K562 (cell line): ENCODE measurements at regions not wholly inside any gene's neighbourhood (a gene's known extent, or its start where the extent isn't known, plus 50 kb on each side); places are given as distances from the start of the nearest gene placed in this dataset.

Source experiments
- ATAC-seq: fragments of 200-7000 bp; cut with Tn5 transposase; 3 replicates; pipeline ENCODE4 v1.9.1; 2020; ENCODE audit warnings: moderate library complexity
- BruUV-seq: library from RNA; stranded (reverse); fragments of 400-500 nt; replicated peaks from 2 replicates; lab custom pipeline; 2021; lab: Mats Ljungman, UMichigan
- CTCF ChIA-PET: fragments of 300-600 bp; formaldehyde crosslinking; extraction: SDS; loops from one replicate; lab custom pipeline; 2021; ENCODE audit warnings: low intra/inter-chr PET ratio; lab: Yijun Ruan, JAX
- POLR2A ChIA-PET: fragments of 300-600, 350-650 bp; sonication (Branson Sonifier 250); formaldehyde crosslinking; extraction: SDS; loops from one replicate; lab custom pipeline; 2021; ENCODE audit warnings: antibody characterized with exemption, inconsistent platforms; lab: Yijun Ruan, JAX
- DNase-seq, 4 experiments: peaks; one replicate each; pipeline versions ENCODE4 v3.0.0 to v3.0.0-alpha.2; 2011 to 2018; ENCODE audit warnings: low spot score in 3 of 4, mixed read lengths in 3 of 4; ENCODE audit errors: extremely low read depth in 1 of 4
- FAIRE-seq: peaks from 2 replicates; lab custom pipeline; 2011; peaks lifted over from hg19 to GRCh38; lab: Jason Lieb, UNC
- H2AFZ ChIP-seq: 2 replicates; pipeline ENCODE4 v1.6.0; 2011; ENCODE audit warnings: low read depth, low read length, control low read depth, inconsistent platforms
- H3K27ac ChIP-seq: fragments of 200-600 bp; 3 replicates; pipeline ENCODE4 v1.8.0; 2011; ENCODE audit warnings: low read depth, mild to moderate bottlenecking, control low read depth, inconsistent platforms, low read length, moderate library complexity, mixed read lengths; ENCODE audit errors: extremely low read depth
- H3K27me3 ChIP-seq, 2 experiments: fragments of 300-600 bp in 1 of 2; 2 replicates in 1 of 2; 3 replicates in 1 of 2; pipeline versions ENCODE4 v1.6.0 to v1.8.0; 2011; ENCODE audit warnings: inconsistent platforms in 2 of 2, low read length in 2 of 2, mild to moderate bottlenecking in 1 of 2, mixed read lengths in 1 of 2, moderate library complexity in 1 of 2; ENCODE audit not compliant: control insufficient read depth in 2 of 2, insufficient read depth in 2 of 2
- H3K36me3 ChIP-seq: fragments of 300-600 bp; 3 replicates; pipeline ENCODE4 v1.8.0; 2011; ENCODE audit warnings: mild to moderate bottlenecking, low read length, inconsistent platforms; ENCODE audit not compliant: control insufficient read depth, insufficient read depth
- H3K4me1 ChIP-seq, 2 experiments: fragments of 200-600 bp in 1 of 2; replicated peaks in 1 of 2; 2 replicates in 1 of 2; 3 replicates in 1 of 2; pipeline versions ENCODE4 v1.5.1 to v1.8.0; 2011; ENCODE audit warnings: inconsistent platforms in 2 of 2, low read length in 2 of 2, mild to moderate bottlenecking in 1 of 2, mixed read lengths in 1 of 2, moderate library complexity in 1 of 2; ENCODE audit not compliant: control insufficient read depth in 2 of 2, insufficient read depth in 2 of 2
- H3K4me2 ChIP-seq: 2 replicates; pipeline ENCODE4 v1.6.1; 2011; ENCODE audit warnings: low read length, control low read depth, inconsistent platforms, mixed read lengths; ENCODE audit not compliant: insufficient read depth
- H3K4me3 ChIP-seq: fragments of 200-600 bp; sonication (generic), shearing (Covaris generic); 2 replicates; pipeline ENCODE4 v1.5.1; 2016; ENCODE audit warnings: control low read depth, inconsistent platforms
- H3K79me2 ChIP-seq: fragments of 200-600 bp; 3 replicates; pipeline ENCODE4 v1.8.0; 2011; ENCODE audit warnings: low read length, inconsistent platforms; ENCODE audit not compliant: control insufficient read depth, insufficient read depth
- H3K9ac ChIP-seq, 2 experiments: 2 replicates each; pipeline versions ENCODE4 v1.6.0 to v1.6.1; 2011; ENCODE audit warnings: low read depth in 2 of 2, low read length in 2 of 2, control low read depth in 1 of 2, inconsistent platforms in 1 of 2, mild to moderate bottlenecking in 1 of 2, mixed read lengths in 1 of 2; ENCODE audit not compliant: insufficient read depth in 1 of 2
- H3K9me1 ChIP-seq: one replicate; pipeline ENCODE4 v1.6.0; 2011; ENCODE audit warnings: inconsistent platforms, mild to moderate bottlenecking, low read length, moderate library complexity; ENCODE audit not compliant: control insufficient read depth, insufficient read depth
- H3K9me3 ChIP-seq: replicated peaks from 2 replicates; pipeline ENCODE4 v1.5.1; 2011; ENCODE audit warnings: low read depth, low read length, inconsistent platforms; ENCODE audit not compliant: control insufficient read depth, insufficient read depth
- H4K20me1 ChIP-seq: replicated peaks from 2 replicates; pipeline ENCODE4 v1.6.1; 2011; ENCODE audit warnings: low read length, inconsistent platforms, mixed read lengths; ENCODE audit not compliant: control insufficient read depth, insufficient read depth
- E2F3 ChIP-seq: fragments of 250-450 bp; sonication (Bioruptor Pico); IDR thresholded peaks from 2 replicates; pipeline ENCODE4 v1.4.0; 2020; ENCODE audit warnings: mild to moderate bottlenecking
- GABPA ChIP-seq: fragments of 200-800 bp; sonication (Bioruptor generic); conservative IDR thresholded peaks from 2 replicates; pipeline ENCODE4 v1.6.1; 2016; ENCODE audit warnings: low read depth, missing genetic modification characterization, missing compliant biosample characterization
- MYC ChIP-seq, 2 experiments: fragments of 250-450 bp in 1 of 2; sonication (Bioruptor Pico) in 1 of 2; IDR thresholded peaks; 2 replicates each; pipeline versions ENCODE4 v1.5.1 to v1.6.1; 2012 to 2021; ENCODE audit warnings: low read depth in 2 of 2, borderline replicate concordance in 1 of 2, improper control_type of control experiment in 1 of 2, low read length in 1 of 2, mild to moderate bottlenecking in 1 of 2, moderate library complexity in 1 of 2
- NFE2L1 ChIP-seq: fragments of 450-650 bp; IDR thresholded peaks from 2 replicates; pipeline ENCODE4 v1.6.1; 2016; ENCODE audit warnings: missing genetic modification characterization, low read depth, mild to moderate bottlenecking, missing compliant biosample characterization, moderate library complexity, borderline replicate concordance
- NR0B1 ChIP-seq: fragments of 450-650 bp; IDR thresholded peaks from one replicate; pipeline ENCODE4 v1.6.1; 2018; ENCODE audit warnings: mild to moderate bottlenecking, moderate library complexity; ENCODE audit not compliant: partially characterized antibody
- NR3C1 ChIP-seq: sonication (generic); formaldehyde crosslinking; IDR thresholded peaks from 2 replicates; pipeline ENCODE4 v1.8.1; 2022; ENCODE audit warnings: missing genetic modification reagents
- POU5F1 ChIP-seq: fragments of 150-350 bp; IDR thresholded peaks from 2 replicates; pipeline ENCODE4 v1.6.1; 2014; ENCODE audit warnings: borderline replicate concordance, low read length, low read depth, mild to moderate bottlenecking; ENCODE audit not compliant: partially characterized antibody
- PRMT5 ChIP-seq: sonication (generic); formaldehyde crosslinking; IDR thresholded peaks from 2 replicates; pipeline ENCODE4 v1.5.0; 2020; ENCODE audit warnings: missing genetic modification reagents
- RFX7 ChIP-seq: fragments of 250-450 bp; sonication (Bioruptor Pico); IDR thresholded peaks from 2 replicates; pipeline ENCODE4 v1.5.1; 2021; ENCODE audit warnings: mild to moderate bottlenecking
- SMARCC2 ChIP-seq: fragments of 450-650 bp; IDR thresholded peaks from 2 replicates; pipeline ENCODE4 v1.6.1; 2017; ENCODE audit warnings: antibody characterized with exemption, moderate library complexity, mild to moderate bottlenecking, low read depth
- STAT6 ChIP-seq: sonication (generic); formaldehyde crosslinking; IDR thresholded peaks from 2 replicates; pipeline ENCODE4 v1.8.1; 2023; ENCODE audit warnings: mild to moderate bottlenecking, missing genetic modification reagents
- TFE3 ChIP-seq: fragments of 450-650 bp; formaldehyde crosslinking; IDR thresholded peaks from 2 replicates; pipeline ENCODE4 v1.4.0; 2020; ENCODE audit warnings: mild to moderate bottlenecking, mixed read lengths
- TGIF2 ChIP-seq: sonication (generic); formaldehyde crosslinking; IDR thresholded peaks from 2 replicates; pipeline ENCODE4 v1.8.1; 2022; ENCODE audit warnings: mild to moderate bottlenecking, missing genetic modification reagents, moderate library complexity
- THRA ChIP-seq: fragments of 450-650 bp; IDR thresholded peaks from 2 replicates; pipeline ENCODE4 v1.6.1; 2017; ENCODE audit warnings: mild to moderate bottlenecking, moderate library complexity
- ZC3H11A ChIP-seq: IDR thresholded peaks from 2 replicates; pipeline ENCODE4 v1.6.1; 2012; ENCODE audit warnings: low read depth, low read length, improper control_type of control experiment
- ZNF445 ChIP-seq: fragments of 250-450 bp; sonication (Bioruptor Pico); IDR thresholded peaks from 2 replicates; pipeline ENCODE4 v1.4.0; 2020; ENCODE audit warnings: low read depth, mild to moderate bottlenecking, moderate library complexity
- ZNF583 ChIP-seq: fragments of 250-450 bp; sonication (Bioruptor Pico); IDR thresholded peaks from 2 replicates; pipeline ENCODE4 v1.4.0; 2020
- WGBS: fragments of 100-300 bp; shearing (Covaris generic); methylation state at CpG from one replicate; pipeline ENCODE4 v1.1.6; 2016; ENCODE audit warnings: low coverage, mixed read lengths; ENCODE audit not compliant: insufficient coverage; ENCODE audit errors: missing lambda C conversion rate; 5-methylcytosine and 5-hydroxymethylcytosine counted together
- in situ Hi-C: fragments of 300-500 bp; cut with MboI; formaldehyde crosslinking; loops from 4 replicates; pipeline ENCODE4 v1.15.0; 2018; ENCODE audit warnings: inconsistent platforms, mixed read lengths
- intact Hi-C: fragments of 100-400 bp; cut with micrococcal nuclease; formaldehyde crosslinking; loops from 2 replicates; pipeline ENCODE4 v1.14.2; 2022

GRCh38 chr3:152053866-152054265, 180.4 kb downstream of the SUCNR1 start:
- ATAC-seq (no peak), FAIRE-seq (no peak)
- in situ Hi-C loops: no loop called here
- TF ChIP-seq POU5F1 (no peak), NR3C1 (no peak), ZC3H11A (no peak), PRMT5 (CRISPR knock-in tag) (no peak), STAT6 (CRISPR knock-in tag) (no peak), GABPA (tag) (no peak), RFX7 (CRISPR knock-in tag) (no peak), ZNF445 (no peak), NFE2L1 (tag) (no peak), TFE3 (CRISPR knock-in tag) (no peak), ZNF583 (CRISPR knock-in tag) (no peak), MYC (IDR thresholded peaks at IDR 0.05; ENCODE audit: low read depth, low read length) (no peak), MYC (CRISPR knock-in tag; IDR thresholded peaks at IDR 0.05; ENCODE audit: borderline replicate concordance, low read depth) (no peak), SMARCC2 (no peak), TGIF2 (no peak), E2F3 (CRISPR knock-in tag) (no peak), THRA (no peak), NR0B1 (no peak)

More at GRCh38 chr3:152053866-152054265, 180.4 kb downstream of the SUCNR1 start:
- H3K4me3 ChIP-seq: no peak overlapping the region
- no TSS peak for BruUV-seq
- no peaks in the 10 kb centered on the region for H4K20me1 ChIP-seq
- H3K36me3 ChIP-seq: no peaks in the 10 kb centered on the region
- no peaks in the 10 kb centered on the region for H3K27me3 ChIP-seq
- ChIA-PET CTCF (no interaction called here), POLR2A (no interaction called here)
- H3K4me1 ChIP-seq: peaks cover 0 to 9% of the 10 kb centered on the region in 2 experiments; a peak in 3 of 5 replicates
- no peak overlapping the region for H3K9ac ChIP-seq
- no peak for DNase-seq
- no peak overlapping the region for H3K27ac ChIP-seq
- H3K4me2 ChIP-seq: no peak overlapping the region
- H3K79me2 ChIP-seq: no peaks in the 10 kb centered on the region
- no peaks in the 10 kb centered on the region for H3K9me1 ChIP-seq
- intact Hi-C loops: no loop called here
- WGBS: 47% methylated on average over 1 of the region's 1 CpG
- H2AFZ ChIP-seq: no peak overlapping the region
- no peaks in the 10 kb centered on the region for H3K9me3 ChIP-seq
